ENCODE measurements at regions not wholly inside any gene's neighbourhood (a gene's known extent, or its start where the extent isn't known, plus 50 kb on each side); places are given as distances from the start of the nearest gene placed in this dataset.

DNA sequence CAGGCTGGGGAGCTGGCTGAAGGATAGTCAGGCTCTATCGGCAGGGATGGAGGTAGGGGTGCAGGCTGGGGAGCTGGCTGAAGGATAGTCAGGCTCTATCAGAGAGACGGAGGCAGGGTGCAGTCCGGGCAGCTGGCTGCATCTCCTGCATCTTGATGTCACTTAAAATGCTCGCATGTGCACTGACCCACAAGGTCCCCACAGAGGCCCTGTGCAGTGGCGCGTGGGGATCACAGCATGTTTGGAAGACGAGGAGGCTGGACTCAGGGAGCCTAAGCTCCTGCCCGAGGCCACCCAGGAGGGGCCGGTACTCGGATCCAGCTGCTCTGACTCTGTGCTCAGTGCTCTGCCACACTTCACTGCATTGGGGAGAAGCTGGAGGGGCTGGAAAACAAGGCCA lies 189.0 kb upstream of the HDAC4 start:
- H3K9me3 ChIP-seq: no peaks in the 10 kb centered on the region
- DNase-seq (ENCODE audit: low spot score in 2 of 2): no peak
- H3K27me3 ChIP-seq: peaks cover 0 to 4% of the 10 kb centered on the region in 2 donors
- peaks cover 0 to 3% (median 0%) of the 10 kb centered on the region in 4 donors for H3K4me1 ChIP-seq
- no peaks in the 10 kb centered on the region for H3K36me3 ChIP-seq
- H3K4me3 ChIP-seq: no peak overlapping the region
- no peak overlapping the region for H3K27ac ChIP-seq
- no peak for TF ChIP-seq EP300 (IDR thresholded peaks at IDR 0.05)
- no peak for TF ChIP-seq POLR2A (IDR thresholded peaks at IDR 0.05)
- TF ChIP-seq, protein P1, sequence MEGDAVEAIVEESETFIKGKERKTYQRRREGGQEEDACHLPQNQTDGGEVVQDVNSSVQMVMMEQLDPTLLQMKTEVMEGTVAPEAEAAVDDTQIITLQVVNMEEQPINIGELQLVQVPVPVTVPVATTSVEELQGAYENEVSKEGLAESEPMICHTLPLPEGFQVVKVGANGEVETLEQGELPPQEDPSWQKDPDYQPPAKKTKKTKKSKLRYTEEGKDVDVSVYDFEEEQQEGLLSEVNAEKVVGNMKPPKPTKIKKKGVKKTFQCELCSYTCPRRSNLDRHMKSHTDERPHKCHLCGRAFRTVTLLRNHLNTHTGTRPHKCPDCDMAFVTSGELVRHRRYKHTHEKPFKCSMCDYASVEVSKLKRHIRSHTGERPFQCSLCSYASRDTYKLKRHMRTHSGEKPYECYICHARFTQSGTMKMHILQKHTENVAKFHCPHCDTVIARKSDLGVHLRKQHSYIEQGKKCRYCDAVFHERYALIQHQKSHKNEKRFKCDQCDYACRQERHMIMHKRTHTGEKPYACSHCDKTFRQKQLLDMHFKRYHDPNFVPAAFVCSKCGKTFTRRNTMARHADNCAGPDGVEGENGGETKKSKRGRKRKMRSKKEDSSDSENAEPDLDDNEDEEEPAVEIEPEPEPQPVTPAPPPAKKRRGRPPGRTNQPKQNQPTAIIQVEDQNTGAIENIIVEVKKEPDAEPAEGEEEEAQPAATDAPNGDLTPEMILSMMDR (IDR thresholded peaks at IDR 0.05): no peak
- 66 to 84% methylated on average over 7 to 9 of the region's 10 CpGs for WGBS, 2 donors

DNA sequence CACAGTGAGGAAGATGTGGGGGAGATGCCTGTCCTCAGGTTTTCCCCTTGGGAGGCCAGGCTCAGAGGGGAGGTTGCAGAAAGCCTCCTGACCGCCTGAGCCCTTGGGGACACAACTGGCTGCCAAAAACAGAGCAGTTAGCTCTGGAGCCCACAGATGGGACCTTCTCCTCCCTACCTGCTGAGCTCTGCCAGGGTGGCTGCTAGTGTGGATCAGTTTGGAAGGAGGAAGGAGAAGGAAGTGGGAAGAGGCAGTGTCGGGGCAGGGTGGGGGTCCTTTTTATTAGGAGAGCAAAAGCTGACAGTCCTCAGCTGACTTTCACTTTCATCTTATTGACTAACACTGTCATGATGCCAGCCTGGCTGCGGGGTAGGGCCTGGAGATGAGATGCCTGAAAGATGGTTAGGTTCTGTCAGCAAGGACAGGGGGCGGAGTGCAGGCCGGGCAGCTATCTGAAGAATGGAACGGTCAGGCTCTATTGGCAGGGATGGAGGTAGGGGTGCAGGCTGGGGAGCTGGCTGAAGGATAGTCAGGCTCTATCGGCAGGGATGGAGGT lies 188.5 kb upstream of the HDAC4 start:
- Histone ChIP-seq H3K9me3 (no peaks in the 10 kb centered on the region), H3K36me3 (no peaks in the 10 kb centered on the region), H3K4me1 (peaks cover 0 to 3% (median 0%) of the 10 kb centered on the region in 4 donors), H3K4me3 (no peak overlapping the region), H3K27ac (no peak overlapping the region), H3K27me3 (peaks cover 0 to 4% of the 10 kb centered on the region in 2 donors)
- no peak for TF ChIP-seq POLR2A (IDR thresholded peaks at IDR 0.05)
- no peak for TF ChIP-seq EP300 (IDR thresholded peaks at IDR 0.05)
- TF ChIP-seq, protein P1 (IDR thresholded peaks at IDR 0.05): no peak
- 71 to 78% methylated on average over 7 of the region's 7 CpGs for WGBS, 2 donors
- no peak for DNase-seq (ENCODE audit: low spot score in 2 of 2)

DNA sequence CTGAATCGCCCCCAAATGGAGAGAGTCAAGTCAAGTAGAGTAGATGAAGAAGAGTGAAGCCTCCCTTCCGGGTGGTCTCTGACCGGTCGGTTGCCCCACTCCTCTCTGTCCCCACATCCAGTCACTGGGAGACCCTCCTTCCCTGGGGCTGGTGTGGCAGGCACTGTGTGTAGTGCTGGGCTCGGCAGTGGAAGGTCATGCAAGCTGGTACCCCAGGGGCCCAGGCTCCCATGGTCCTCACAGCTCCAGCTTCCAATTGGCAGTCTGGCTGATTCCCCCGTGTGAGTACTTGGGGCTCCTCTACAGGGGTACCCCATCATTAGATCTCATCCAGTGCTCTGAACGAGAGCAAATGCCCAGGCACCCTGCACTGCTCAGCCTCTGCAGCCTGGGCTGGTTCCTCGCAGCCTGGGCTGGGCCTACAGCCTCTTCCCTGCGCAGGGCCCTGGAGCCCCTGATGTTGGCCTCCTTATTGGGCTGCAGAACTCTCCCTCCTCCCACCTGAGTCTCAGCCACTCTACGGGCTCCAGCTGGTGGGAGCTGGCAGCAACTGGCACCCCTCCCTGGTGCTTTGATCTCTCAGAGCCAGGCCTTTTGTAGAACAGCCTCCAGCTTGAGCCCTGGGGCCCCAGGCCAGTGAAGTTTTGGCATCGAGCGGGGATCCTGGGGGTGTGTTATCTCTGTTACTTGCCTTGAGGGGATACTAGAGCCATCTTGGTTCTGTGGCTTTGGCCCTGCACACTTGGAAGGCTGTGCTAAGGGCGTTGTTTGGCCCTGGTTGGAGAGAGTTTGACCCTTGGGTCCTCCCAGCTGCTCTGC lies 187.8 kb upstream of the HDAC4 start:
- Histone ChIP-seq H3K36me3 (no peaks in the 10 kb centered on the region), H3K27me3 (peaks cover 0 to 4% of the 10 kb centered on the region in 2 donors), H3K9me3 (no peaks in the 10 kb centered on the region), H3K4me1 (peaks cover 0 to 3% (median 0%) of the 10 kb centered on the region in 4 donors), H3K27ac (no peak overlapping the region), H3K4me3 (no peak overlapping the region)
- WGBS, 2 donors: 85 to 88% methylated on average over 8 to 9 of the region's 13 CpGs
- TF ChIP-seq, protein P1 (IDR thresholded peaks at IDR 0.05): no peak
- TF ChIP-seq EP300 (IDR thresholded peaks at IDR 0.05) (no peak), POLR2A (IDR thresholded peaks at IDR 0.05) (no peak)
- no peak for DNase-seq (ENCODE audit: low spot score in 2 of 2)

DNA sequence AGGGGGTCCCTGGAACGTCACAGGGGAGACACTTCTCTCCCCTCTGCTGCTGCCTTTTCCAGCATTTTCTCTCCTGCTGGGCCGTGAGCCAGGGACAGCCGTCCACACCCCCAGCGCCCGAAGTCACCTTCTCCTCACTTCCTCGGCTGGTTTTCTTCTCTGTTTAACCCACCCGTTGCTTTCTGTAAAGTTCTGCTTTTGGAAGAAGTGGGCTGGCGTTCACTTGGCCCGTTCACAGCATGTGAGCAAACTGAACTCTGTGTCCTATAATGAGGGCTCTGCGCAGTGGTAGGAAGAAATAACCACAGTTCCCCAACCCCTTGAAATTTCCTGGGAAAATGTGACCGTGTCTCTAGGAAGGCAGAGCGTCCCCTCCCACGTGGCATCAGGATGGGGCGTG lies 187.0 kb upstream of the HDAC4 start:
- WGBS, 2 donors: 59 to 61% methylated on average over 14 of the region's 14 CpGs
- H3K36me3 ChIP-seq: no peaks in the 10 kb centered on the region
- peaks cover 0 to 3% (median 0%) of the 10 kb centered on the region in 4 donors for H3K4me1 ChIP-seq
- DNase-seq (ENCODE audit: low spot score in 2 of 2): no peak
- H3K27me3 ChIP-seq: peaks cover 0 to 4% of the 10 kb centered on the region in 2 donors
- H3K9me3 ChIP-seq: no peaks in the 10 kb centered on the region
- TF ChIP-seq EP300 (IDR thresholded peaks at IDR 0.05): no peak
- TF ChIP-seq POLR2A (IDR thresholded peaks at IDR 0.05): no peak
- TF ChIP-seq, protein P1 (IDR thresholded peaks at IDR 0.05): no peak
- no peak overlapping the region for H3K27ac ChIP-seq
- no peak overlapping the region for H3K4me3 ChIP-seq

DNA sequence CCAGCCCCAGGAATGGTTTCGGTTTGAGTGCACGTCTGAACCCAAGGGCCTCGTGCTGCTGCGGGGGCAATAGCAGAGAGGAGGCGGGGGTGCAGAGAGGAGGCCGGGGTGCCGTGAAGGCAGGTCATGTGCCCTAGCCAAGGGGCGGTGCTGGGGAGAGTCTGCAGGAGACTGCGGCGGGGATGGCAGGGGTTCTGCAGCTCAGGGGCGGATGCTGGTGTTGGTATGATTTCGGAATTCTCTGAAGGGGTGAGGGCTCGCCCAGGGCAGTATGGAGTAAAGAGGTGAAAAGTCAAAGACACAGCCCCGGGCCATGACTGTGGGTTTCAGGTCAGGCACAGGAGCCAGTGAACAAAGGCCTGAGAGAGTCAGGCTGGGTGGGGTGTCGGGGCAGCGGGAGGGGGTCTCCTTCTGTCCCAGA lies 186.5 kb upstream of the HDAC4 start:
- 65 to 72% methylated on average over 16 of the region's 16 CpGs for WGBS, 2 donors
- Histone ChIP-seq H3K9me3 (no peaks in the 10 kb centered on the region), H3K36me3 (no peaks in the 10 kb centered on the region), H3K27me3 (peaks cover 0 to 4% of the 10 kb centered on the region in 2 donors), H3K4me1 (peaks cover 0 to 3% (median 0%) of the 10 kb centered on the region in 4 donors), H3K4me3 (no peak overlapping the region), H3K27ac (no peak overlapping the region)
- DNase-seq (ENCODE audit: low spot score in 2 of 2): no peak
- TF ChIP-seq, protein P1 (IDR thresholded peaks at IDR 0.05): no peak
- TF ChIP-seq POLR2A (IDR thresholded peaks at IDR 0.05) (no peak), EP300 (IDR thresholded peaks at IDR 0.05) (no peak)

Measured in tibial nerve (tissue), 4 donors.